Prostate gland (tissue), 2 donors: ENCODE measurements at regions not wholly inside any gene's neighbourhood (a gene's known extent, or its start where the extent isn't known, plus 50 kb on each side); places are given as distances from the start of the nearest gene placed in this dataset.
"Not testable (repeated sequence)": the region's sequence is repeated elsewhere in the genome, so short reads cannot be mapped to it uniquely, and the experiment has no call there.

ENCODE experiments used
- DNase-seq: peaks from one replicate; pipeline ENCODE4 v3.0.0-alpha.2; 2019; ENCODE audit warnings: low spot score
- H3K27ac ChIP-seq, 2 donors: fragments of 200-600 bp; sonication (generic); 2 replicates each; pipeline ENCODE4 v1.5.1; 2017 to 2019
- H3K27me3 ChIP-seq: fragments of 200-600 bp; sonication (generic); replicated peaks from 2 replicates; pipeline ENCODE4 v1.5.1; 2019; ENCODE audit not compliant: insufficient read depth
- H3K36me3 ChIP-seq, 2 donors: fragments of 200-600 bp; sonication (generic); 1 replicate in 1 of 2; 2 replicates in 1 of 2; pipeline versions ENCODE4 v1.5.1 to v1.8.1; 2017 to 2019
- H3K4me1 ChIP-seq: fragments of 200-600 bp; sonication (generic); replicated peaks from 2 replicates; pipeline ENCODE4 v1.5.1; 2019
- H3K4me3 ChIP-seq, 2 donors: fragments of 200-600 bp; sonication (generic); 2 replicates each; pipeline ENCODE4 v1.5.1; 2017 to 2019
- H3K9me3 ChIP-seq: fragments of 200-600 bp; sonication (generic); 2 replicates; pipeline ENCODE4 v1.5.1; 2017
- POLR2A ChIP-seq: fragments of 450-650 bp; IDR thresholded peaks from one replicate; pipeline ENCODE4 v1.6.1; 2016; ENCODE audit warnings: antibody characterized with exemption, mild to moderate bottlenecking
- POLR2AphosphoS5 ChIP-seq: sonication (generic); formaldehyde crosslinking; IDR thresholded peaks from one replicate; pipeline ENCODE4 v1.6.1; 2017; ENCODE audit warnings: antibody characterized with exemption
- WGBS: methylation state at CpG from one replicate; pipeline ENCODE4 v1.1.5; 2018; 5-methylcytosine and 5-hydroxymethylcytosine counted together
- intact Hi-C: fragments of 100-400 bp; cut with DNase I; formaldehyde crosslinking; loops from one replicate; pipeline ENCODE4 v1.14.2; 2022
- TF ChIP-seq, protein P1 (sequence below), 4 experiments: fragments of 200-600 bp in 2 of 4; fragments of 450-650 bp in 2 of 4; sonication (generic) in 2 of 4; IDR thresholded peaks; 1 replicate in 3 of 4; 2 replicates in 1 of 4; pipeline ENCODE4 v1.5.1; 2016 to 2019; ENCODE audit warnings: antibody characterized with exemption in 4 of 4, mild to moderate bottlenecking in 2 of 4, moderate library complexity in 2 of 4

DNA sequence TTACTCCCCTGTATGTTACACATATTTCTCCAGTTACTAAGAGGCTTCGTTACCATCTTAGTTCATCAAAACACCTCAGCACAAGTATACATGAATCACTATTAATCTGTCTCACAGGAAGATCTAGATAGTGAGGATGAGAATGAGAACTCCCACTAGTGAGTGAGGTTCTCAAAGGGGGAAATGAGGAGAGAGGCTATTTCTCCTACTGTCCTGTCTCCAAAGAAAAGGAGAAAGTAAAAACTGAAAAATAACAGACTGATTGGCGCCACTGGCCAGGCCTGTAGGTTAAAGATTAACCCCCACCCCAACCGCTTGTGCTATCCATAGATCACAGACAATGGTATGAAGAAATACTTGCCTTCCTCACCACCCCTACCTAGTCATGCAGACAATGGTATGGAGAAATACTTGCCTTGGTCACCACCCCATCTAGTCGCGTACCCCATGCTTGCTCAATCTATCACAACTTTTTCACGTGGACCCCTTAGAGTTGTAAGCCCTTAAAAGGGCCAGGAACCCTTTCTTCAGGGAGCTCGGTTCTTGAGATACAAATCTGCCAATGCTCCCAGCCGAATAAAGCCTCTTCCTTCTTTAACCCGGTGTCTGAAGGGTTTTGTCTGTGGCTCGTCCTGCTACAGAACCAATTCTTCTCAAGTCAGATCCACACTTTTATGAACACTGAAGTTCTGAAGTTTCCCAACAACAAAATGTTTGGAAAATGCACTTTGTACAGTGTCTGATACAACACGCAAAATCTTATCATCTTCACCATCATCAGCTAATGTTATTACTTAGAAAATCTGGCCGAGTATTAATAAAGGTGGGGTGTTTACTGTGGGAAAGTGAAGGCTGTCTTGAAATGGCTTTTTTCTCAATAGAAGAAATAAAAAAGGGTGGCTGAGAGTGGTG is 598.1 kb downstream of the UQCRFS1 start:
- no peak overlapping the region for H3K4me3 ChIP-seq
- no peak overlapping the region for H3K27ac ChIP-seq
- intact Hi-C loops: no loop called here
- 89% methylated on average over 12 of the region's 12 CpGs for WGBS
- H3K27me3 ChIP-seq: no peaks in the 10 kb centered on the region
- H3K9me3 ChIP-seq: no peaks in the 10 kb centered on the region
- no peak for DNase-seq
- no peaks in the 10 kb centered on the region for H3K4me1 ChIP-seq
- TF ChIP-seq POLR2AphosphoS5 (no peak), POLR2A (no peak)
- TF ChIP-seq, protein P1, sequence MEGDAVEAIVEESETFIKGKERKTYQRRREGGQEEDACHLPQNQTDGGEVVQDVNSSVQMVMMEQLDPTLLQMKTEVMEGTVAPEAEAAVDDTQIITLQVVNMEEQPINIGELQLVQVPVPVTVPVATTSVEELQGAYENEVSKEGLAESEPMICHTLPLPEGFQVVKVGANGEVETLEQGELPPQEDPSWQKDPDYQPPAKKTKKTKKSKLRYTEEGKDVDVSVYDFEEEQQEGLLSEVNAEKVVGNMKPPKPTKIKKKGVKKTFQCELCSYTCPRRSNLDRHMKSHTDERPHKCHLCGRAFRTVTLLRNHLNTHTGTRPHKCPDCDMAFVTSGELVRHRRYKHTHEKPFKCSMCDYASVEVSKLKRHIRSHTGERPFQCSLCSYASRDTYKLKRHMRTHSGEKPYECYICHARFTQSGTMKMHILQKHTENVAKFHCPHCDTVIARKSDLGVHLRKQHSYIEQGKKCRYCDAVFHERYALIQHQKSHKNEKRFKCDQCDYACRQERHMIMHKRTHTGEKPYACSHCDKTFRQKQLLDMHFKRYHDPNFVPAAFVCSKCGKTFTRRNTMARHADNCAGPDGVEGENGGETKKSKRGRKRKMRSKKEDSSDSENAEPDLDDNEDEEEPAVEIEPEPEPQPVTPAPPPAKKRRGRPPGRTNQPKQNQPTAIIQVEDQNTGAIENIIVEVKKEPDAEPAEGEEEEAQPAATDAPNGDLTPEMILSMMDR (IDR thresholded peaks at IDR 0.05): no peak
- no peaks in the 10 kb centered on the region for H3K36me3 ChIP-seq

DNA sequence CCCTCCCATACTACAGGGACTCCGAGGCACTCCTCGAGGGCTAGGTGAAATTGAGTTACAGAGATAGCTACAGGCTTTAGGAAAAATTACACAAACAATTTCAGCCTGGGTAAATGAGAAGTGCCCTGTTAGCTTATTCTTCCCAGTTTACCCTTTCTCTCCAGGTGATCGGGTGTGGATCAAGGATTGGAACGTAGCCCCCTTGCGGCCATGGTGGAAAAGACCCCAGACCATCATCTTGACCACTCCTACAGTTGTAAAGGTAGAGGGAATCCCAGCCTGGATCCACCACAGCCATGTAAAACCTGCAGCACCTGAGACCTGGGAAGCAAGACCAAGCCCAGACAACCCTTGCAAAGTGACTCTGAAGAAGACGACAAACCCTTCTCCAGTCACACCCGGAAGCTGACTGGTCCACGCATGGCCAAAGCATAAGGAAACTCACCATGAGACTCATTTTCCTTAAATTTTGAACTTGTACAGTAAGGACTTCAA is 600.6 kb downstream of the UQCRFS1 start:
- TF ChIP-seq, protein P1 (IDR thresholded peaks at IDR 0.05): no peak
- TF ChIP-seq POLR2A (no peak), POLR2AphosphoS5 (no peak)
- no peaks in the 10 kb centered on the region for H3K27me3 ChIP-seq
- H3K27ac ChIP-seq: no peak overlapping the region
- no peaks in the 10 kb centered on the region for H3K9me3 ChIP-seq
- H3K4me3 ChIP-seq: no peak overlapping the region
- H3K4me1 ChIP-seq: no peaks in the 10 kb centered on the region
- intact Hi-C loops: no loop called here
- WGBS: 86% methylated on average over 8 of the region's 8 CpGs
- DNase-seq: no peak
- no peaks in the 10 kb centered on the region for H3K36me3 ChIP-seq

DNA sequence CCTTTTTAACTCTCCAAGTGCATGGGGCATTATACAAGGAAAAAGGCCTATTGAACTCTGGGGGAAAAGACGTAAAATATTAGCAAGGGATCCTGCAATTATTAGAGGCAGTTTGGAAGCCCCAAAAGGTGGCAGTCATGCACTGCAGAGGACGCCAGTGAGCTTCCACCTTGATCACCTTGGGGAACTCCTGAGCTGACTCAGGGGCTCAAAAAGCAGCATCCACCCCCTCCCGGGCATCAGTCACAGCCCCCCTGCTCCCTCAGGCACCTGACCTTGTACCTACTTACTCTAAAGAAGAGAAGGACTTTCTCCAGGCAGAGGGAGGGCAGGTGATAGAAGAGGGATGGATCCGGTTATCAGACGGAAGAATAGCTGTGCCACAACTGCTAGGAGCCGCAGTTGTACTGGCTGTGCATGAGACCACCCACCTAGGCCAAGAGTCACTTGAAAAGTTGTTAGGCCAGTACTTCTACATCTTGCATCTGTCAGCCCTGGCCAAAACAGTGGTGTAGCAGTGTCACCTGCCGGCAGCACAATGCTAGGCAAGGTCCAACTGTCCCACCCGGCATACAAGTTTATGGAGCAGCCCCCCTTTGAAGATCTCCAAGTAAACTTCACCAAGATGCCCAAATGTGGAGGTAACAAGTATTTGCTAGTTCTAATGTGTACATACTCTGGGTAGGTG is 601.6 kb downstream of the UQCRFS1 start:
- H3K27me3 ChIP-seq, H3K4me1 ChIP-seq, H3K27ac ChIP-seq, DNase-seq, intact Hi-C loops, H3K36me3 ChIP-seq, H3K9me3 ChIP-seq, H3K4me3 ChIP-seq: not testable (repeated sequence)
- WGBS: 66% methylated on average over 8 of the region's 8 CpGs

DNA sequence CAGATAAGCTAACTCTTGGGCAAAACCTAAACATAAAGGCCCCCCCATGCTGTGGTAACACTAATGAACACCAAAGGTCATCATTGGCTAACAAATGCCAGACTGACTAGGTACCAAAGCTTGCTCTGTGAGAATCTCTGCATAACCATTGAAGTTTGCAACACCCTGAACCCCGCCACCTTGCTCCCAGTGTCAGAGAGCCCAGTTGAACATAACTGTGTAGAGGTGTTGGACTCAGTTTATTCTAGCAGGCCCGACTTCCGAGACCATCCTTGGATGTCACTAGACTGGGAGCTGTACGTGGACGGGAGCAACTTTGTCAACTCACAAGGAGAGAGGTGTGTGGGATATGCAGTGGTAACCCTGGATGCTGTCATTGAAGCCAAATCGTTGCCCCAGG is 602.2 kb downstream of the UQCRFS1 start:
- no peaks in the 10 kb centered on the region for H3K27me3 ChIP-seq
- 86% methylated on average over 6 of the region's 6 CpGs for WGBS
- H3K27ac ChIP-seq: no peak overlapping the region
- no peak overlapping the region for H3K4me3 ChIP-seq
- no peaks in the 10 kb centered on the region for H3K4me1 ChIP-seq
- H3K36me3 ChIP-seq: no peaks in the 10 kb centered on the region
- DNase-seq: no peak
- intact Hi-C loops: no loop called here
- TF ChIP-seq, protein P1 (IDR thresholded peaks at IDR 0.05): no peak
- TF ChIP-seq POLR2AphosphoS5: no peak
- TF ChIP-seq POLR2A: no peak
- no peaks in the 10 kb centered on the region for H3K9me3 ChIP-seq

DNA sequence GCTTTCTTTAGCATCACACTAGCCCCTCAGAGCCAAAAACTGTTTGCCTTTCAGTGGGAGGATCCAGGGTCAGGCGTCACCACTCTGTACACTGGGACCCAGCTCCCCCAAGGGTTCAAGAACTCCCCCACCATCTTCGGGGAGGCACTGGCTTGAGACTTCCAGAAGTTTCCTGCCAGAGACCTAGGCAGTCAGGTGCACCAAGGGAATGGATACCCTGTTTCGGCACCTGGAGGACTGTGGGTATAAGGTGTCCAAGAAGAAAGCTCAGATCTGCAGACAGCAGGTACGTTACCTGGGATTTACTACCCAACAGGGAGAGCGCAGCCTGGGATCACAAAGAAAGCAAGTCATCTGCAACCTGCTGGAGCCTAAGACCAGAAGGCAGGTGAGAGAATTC is 603.0 kb downstream of the UQCRFS1 start:
- Histone ChIP-seq H3K36me3 (no peaks in the 10 kb centered on the region), H3K27ac (no peak overlapping the region), H3K4me1 (no peaks in the 10 kb centered on the region), H3K27me3 (no peaks in the 10 kb centered on the region), H3K4me3 (no peak overlapping the region), H3K9me3 (no peaks in the 10 kb centered on the region)
- intact Hi-C loops: no loop called here
- no peak for TF ChIP-seq POLR2AphosphoS5
- TF ChIP-seq, protein P1 (IDR thresholded peaks at IDR 0.05): no peak
- no peak for TF ChIP-seq POLR2A
- 92% methylated on average over 5 of the region's 5 CpGs for WGBS
- no peak for DNase-seq
